ENCODE measurements at regions not wholly inside any gene's neighbourhood (a gene's known extent, or its start where the extent isn't known, plus 50 kb on each side); places are given as distances from the start of the nearest gene placed in this dataset.

GRCh38 chr9:21549251-21549765, 67.2 kb upstream of the IFNE start:
- Mint-ChIP-seq H3K4me3 (no peak overlapping the region), H3K9me3 (no peaks in the 10 kb centered on the region), H3K27me3 (peaks cover 4% of the 10 kb centered on the region), H3K36me3 (ENCODE audit: low read depth) (no peaks in the 10 kb centered on the region), H3K27ac (no peak overlapping the region), H3K4me1 (no peaks in the 10 kb centered on the region)
- POLR2A ChIA-PET: no interaction called here
- ATAC-seq (ENCODE audit: low read depth) (no peak), DNase-seq (no peak)
- CTCF ChIA-PET: no interaction called here
- no peak for TF ChIP-seq CTCF (IDR thresholded peaks at IDR 0.05)
- intact Hi-C loops (cut with micrococcal nuclease): no loop called here

- intact Hi-C loops (cut with micrococcal nuclease): loop anchor here (2.0 kb wide), 1 partner anchor 19 kb away; no protein-coding TSS in a partner anchor
- Mint-ChIP-seq H3K9me3 (no peaks in the 10 kb centered on the region), H3K36me3 (ENCODE audit: low read depth) (no peaks in the 10 kb centered on the region), H3K27me3 (peaks cover 4% of the 10 kb centered on the region), H3K4me3 (no peak overlapping the region), H3K4me1 (no peaks in the 10 kb centered on the region), H3K27ac (no peak overlapping the region)
- DNase-seq: no peak
- POLR2A ChIA-PET: no interaction called here
- CTCF ChIA-PET: no interaction called here
- ATAC-seq (ENCODE audit: low read depth): no peak
- TF ChIP-seq CTCF (IDR thresholded peaks at IDR 0.05): no peak
These were observed 67.8 kb upstream of the IFNE start for GRCh38 chr9:21549890-21550289.

GRCh38 chr9:21550392-21550791, 68.3 kb upstream of the IFNE start:
- ATAC-seq (ENCODE audit: low read depth) (no peak), DNase-seq (no peak)
- H3K9me3 Mint-ChIP-seq: no peaks in the 10 kb centered on the region
- peaks cover 5% of the 10 kb centered on the region for H3K27me3 Mint-ChIP-seq
- intact Hi-C loops (cut with micrococcal nuclease): loop anchor here (2.0 kb wide), 1 partner anchor 20 kb away; no protein-coding TSS in a partner anchor
- CTCF ChIA-PET: no interaction called here
- no peaks in the 10 kb centered on the region for H3K4me1 Mint-ChIP-seq
- no peaks in the 10 kb centered on the region for H3K36me3 Mint-ChIP-seq (ENCODE audit: low read depth)
- no peak overlapping the region for H3K27ac Mint-ChIP-seq
- no peak for TF ChIP-seq CTCF (IDR thresholded peaks at IDR 0.05)
- POLR2A ChIA-PET: no interaction called here
- no peak overlapping the region for H3K4me3 Mint-ChIP-seq

GRCh38 chr9:21551401-21551800, 69.3 kb upstream of the IFNE start:
- CTCF ChIA-PET: no interaction called here
- no peaks in the 10 kb centered on the region for H3K4me1 Mint-ChIP-seq

More at GRCh38 chr9:21551401-21551800, 69.3 kb upstream of the IFNE start:
- no peak for TF ChIP-seq CTCF (IDR thresholded peaks at IDR 0.05)
- Mint-ChIP-seq H3K9me3 (no peaks in the 10 kb centered on the region), H3K36me3 (ENCODE audit: low read depth) (no peaks in the 10 kb centered on the region), H3K27ac (no peak overlapping the region), H3K4me3 (no peak overlapping the region), H3K27me3 (peaks cover 6% of the 10 kb centered on the region)
- POLR2A ChIA-PET: no interaction called here
- no peak for DNase-seq
- ATAC-seq (ENCODE audit: low read depth): no peak
- intact Hi-C loops (cut with micrococcal nuclease): loop anchor here (2.0 kb wide), 1 partner anchor 21 kb away; no protein-coding TSS in a partner anchor
